Stimulated activated CD4-positive, alpha-beta T cell treated with anti-CD3 and anti-CD28 coated beads, Interleukin-2, amount 100 ng/mL, for 48 hours (primary cell): ENCODE measurements at regions not wholly inside any gene's neighbourhood (a gene's known extent, or its start where the extent isn't known, plus 50 kb on each side); places are given as distances from the start of the nearest gene placed in this dataset.

ENCODE experiments used
- DNase-seq, 2 donors: peaks; one replicate each; pipeline ENCODE4 v3.0.0-alpha.2; 2020

GRCh38 chr1:55334797-55335196 lies 119.6 kb upstream of the USP24 start:
- no peak for DNase-seq

DNA sequence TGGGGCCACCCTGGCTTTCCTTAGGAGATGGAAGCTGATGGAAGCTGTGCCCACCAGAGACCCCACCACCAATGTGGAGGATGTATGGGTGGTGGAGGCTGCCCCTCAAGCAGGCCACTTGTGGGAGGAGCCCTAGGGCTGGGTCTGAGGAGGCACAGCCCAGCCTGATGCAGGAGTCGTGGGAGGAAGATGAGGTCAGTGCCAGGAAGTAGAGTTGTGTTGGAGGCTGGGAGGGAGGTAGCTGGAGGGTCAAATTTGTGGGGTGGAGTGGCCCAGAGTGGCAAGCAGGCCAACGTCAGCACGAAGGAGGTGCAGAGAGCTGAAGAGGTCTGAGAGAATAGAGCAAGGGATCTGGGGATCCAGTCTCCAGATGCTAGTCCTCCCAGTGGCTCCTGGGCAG lies 119.0 kb upstream of the USP24 start:
- DNase-seq = no peak

- DNase-seq = no peak
These were observed 118.3 kb upstream of the USP24 start for GRCh38 chr1:55333461-55333860.

GRCh38 chr1:55331351-55331750 lies 116.2 kb upstream of the USP24 start:
- DNase-seq = no peak

GRCh38 chr1:55329808-55330432 lies 114.8 kb upstream of the USP24 start:
- DNase-seq = no peak

DNA sequence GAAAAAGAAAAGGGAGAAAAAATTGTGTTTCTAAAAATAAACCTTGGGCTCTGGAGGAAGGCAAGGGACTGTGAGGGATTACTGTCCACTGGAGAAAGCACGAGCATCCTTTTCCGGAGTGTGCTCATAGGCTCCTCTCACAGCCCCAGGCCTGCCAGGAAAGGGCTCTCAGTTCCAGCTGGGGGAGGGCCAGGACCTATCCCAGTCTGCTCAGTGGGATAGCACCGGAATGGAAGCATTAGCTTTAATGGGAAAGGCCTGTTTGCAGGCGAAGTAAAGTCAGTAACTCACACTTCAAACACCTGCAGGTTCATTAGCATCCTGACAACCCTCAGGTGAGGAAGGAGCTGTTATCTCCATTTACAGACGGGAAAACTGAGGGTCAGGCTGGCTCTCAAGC lies 113.9 kb upstream of the USP24 start:
- DNase-seq = no peak

- DNase-seq = no peak
These were observed 111.5 kb upstream of the USP24 start for GRCh38 chr1:55326496-55327243.

DNA sequence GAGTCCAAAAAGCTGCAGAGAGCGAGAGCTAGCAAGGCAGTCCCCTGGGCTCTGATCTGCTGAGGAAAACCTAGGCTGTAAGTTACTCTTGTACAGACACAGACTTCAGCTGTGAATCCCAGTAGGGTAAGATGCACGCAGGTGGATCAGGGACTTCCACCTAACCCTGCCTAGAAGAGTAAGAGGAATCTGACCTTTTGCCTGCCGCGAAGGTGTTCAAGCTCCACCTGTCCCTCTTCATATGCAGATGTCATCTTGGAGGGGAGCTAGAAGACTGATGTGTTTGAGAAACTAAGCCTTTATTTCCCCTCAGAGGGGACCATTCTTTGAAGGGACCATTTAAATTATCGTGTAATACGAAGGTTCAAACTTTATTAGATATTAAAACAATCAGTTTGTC lies 108.6 kb upstream of the USP24 start:
- DNase-seq = no peak

DNA sequence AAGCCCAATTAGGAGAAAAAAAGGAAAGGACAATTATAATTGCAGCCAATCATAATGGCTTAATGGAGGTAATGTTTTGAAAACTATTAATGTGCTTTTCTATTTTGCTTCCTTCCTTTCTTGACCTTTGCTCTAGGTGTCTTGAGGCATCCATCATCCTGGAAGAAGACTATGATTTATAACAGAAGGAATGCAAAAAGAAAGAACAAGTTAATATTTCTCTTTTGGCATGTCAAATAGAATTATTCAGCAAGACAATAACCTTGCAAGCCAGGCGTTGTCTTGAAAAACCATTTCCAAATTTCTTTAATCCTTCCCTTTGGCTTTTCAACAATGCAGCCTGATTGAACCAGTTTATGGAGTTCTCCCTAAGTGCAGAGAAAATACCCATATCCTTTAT lies 107.7 kb upstream of the USP24 start:
- no peak for DNase-seq

DNA sequence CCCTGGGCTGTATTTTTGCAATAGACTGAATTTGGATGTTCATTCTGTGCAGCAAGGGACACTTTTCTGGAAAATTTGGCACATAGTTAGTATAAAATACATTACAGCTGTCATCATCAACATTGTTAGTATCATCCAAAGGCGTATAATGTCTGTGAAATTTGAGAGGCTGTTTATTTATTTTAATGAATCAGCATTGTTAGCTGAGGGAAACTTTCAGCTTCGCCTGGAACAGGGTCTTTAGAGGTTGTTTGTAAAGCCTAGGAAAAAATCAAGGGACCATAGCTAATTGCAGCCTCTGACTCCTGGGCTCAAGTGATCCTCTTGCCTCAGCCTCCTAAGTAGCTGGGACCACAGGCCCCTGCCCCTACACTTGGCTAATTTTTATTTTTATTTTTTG lies 106.8 kb upstream of the USP24 start:
- DNase-seq = no peak

- no peak for DNase-seq
These were observed 105.7 kb upstream of the USP24 start for GRCh38 chr1:55320891-55321290.

DNA sequence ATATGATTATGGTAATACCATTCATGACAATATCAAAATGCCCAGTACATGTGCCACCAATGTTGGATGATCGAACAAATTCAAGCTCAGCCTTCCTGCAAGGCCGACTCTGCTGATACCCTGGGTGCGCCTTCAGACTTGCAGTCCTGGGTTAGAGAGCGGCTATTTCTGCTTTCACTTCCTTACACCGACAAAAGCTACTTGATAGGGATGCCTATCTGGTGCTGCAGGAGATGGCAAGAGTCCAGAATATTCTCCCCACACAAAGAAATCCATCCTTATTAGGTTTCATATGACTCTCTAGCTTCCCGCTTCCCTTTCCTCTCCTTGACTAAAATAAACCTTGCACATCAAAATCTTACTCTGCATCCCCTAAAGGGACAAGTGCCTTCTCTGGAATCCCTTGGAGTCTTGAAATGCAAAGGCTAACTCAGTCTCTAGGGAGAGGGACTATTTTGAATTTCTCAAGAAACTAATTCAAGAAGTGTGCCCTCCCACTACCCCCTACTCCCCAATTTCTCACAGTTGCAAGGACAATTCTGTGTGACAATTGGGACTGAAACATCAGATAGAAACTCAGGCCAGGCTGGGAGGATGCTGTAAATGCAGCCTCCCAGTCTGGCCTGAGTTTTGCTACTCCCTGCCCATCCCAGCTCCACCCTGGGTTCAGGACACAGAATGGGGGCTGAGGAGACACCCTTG lies 103.1 kb upstream of the USP24 start:
- no peak for DNase-seq

- DNase-seq = no peak
These were observed 102.5 kb upstream of the USP24 start for GRCh38 chr1:55317673-55318072.

DNA sequence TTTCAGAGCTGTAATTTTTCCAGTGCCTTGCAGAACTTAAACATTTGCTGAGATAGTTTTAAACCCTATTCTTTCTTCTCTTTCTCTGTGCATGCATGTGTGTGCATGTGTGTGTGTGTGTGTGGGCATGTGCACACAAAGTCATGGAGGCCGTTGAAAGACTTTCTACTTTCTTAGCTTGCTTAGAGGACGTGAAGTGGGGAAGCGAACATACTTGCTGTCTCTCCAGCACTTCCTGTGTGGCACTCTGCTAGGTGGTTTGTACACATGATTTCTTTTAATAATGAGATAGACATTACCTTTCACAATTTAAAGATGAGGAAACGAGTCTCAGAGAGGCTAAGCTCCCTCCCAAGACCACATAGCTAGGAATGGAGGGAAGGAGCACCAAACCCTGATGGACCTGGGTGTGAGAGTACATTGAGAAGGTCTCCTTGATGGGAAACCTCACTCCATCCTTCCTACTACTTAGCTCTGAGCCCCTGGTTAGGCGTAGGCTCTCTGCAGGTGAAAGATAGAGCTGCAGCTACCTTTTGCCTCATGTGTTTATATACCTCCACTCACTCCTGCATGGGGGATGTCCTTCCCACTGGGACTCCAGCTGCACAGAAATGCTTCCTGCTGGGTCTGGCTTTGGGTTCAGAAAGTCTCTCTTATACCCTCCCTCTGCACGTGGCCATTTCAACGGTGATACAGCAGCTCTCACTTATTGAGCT lies 101.9 kb upstream of the USP24 start:
- no peak for DNase-seq

DNA sequence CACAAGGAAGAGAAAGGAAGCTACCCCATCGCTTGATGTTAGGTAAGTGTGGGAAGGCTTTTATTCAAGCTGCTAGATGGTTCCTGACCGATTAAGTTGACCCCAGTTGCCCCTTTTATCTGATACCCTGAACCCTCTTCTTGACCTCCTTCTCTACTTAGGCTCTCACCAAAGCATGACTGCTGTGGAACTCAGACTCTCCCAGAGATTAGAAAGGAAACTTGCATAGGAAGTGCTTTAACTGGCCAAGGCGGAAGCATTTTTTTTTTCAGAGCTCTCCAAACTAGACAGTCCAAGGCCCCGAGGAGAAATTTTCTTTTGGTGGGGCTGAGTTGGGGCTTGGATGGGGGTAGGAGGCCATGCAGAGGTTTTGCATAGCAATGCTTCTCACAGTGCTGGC lies 101.3 kb upstream of the USP24 start:
- no peak for DNase-seq

DNA sequence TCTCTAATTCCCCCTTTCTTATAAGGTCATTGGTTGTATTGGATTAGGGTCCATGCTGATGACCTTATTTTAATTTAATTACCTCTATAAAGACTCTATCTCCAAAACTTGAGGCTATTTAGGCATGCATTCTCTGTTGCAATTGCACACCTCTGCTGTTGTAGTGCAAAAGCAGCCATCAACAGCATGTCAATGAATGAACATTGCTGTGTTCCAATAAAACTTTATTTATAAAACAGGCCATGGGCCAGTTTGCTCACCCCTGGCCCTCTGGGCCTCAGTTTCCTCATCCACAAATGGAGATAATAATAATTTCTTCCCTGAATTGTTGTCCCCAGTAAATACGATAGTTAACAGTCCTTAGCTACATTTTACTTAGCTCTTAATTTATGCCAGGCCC lies 100.4 kb upstream of the USP24 start:
- no peak for DNase-seq

DNA sequence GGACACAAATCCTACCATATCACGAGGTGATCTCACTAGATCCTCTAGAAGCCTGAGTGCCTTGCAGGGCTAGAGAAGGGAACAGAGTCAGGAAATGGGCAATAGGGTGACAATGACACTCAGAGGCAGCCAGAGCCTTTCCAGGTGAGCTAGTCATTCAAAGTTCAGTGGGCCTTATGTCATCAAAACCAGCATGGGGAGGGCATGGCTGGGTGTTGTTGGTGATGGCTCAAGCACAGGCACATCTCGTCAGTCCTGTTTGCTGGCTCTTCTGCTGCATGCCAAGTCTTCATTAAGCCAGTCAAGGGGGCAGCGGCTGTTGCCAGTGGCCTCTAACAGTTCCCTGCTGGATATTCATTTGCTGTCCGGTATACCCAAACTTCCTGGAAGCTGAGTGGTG lies 99.6 kb upstream of the USP24 start:
- DNase-seq = no peak

DNA sequence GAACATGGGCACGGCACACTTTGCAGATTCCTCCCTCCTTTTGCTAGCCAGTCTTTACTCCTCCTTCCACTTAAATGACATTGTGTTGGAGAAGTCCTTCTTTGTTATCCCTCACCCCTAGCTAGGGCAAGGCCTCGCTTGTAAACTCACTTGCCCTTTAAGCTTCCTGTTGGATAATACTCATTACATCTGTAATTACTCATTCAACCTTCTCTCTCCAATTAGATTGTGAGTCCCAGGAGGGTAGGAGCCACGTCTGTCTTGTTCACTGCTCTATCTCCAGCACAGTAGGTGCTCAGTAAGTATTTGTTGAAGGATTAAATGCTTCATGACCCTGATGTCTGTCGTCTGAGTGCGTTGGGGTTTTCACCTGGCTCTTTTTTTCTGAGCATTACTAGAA lies 98.7 kb upstream of the USP24 start:
- DNase-seq = no peak

- no peak for DNase-seq
These were observed 96.8 kb upstream of the USP24 start for GRCh38 chr1:55311979-55312378.

DNA sequence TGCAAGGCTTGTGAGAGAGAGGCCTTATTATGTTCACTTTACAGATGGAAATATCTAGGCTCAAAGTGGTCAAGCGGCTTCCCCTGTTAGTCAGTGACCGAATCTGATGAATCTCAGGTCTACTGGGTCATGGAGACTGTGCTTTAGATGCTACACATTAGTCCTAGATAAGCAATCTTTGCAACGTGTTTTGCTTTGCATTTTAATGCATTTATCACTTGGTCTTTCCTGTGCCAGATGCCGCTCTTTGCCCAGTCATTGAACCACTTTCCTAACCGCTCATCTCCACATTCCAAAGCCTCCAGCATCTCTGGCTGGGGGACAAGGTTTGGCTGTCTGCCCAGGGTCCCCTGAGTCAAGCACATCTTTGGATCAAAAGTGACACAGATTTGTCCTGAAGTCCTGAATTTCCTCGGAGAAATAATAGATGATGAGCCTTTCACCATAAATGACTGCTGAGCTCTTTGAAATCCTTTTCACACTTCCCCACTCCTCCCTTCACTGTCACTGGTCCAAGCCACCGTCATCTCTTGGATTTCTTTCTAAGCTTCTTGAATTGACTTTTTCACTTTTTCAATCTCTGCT lies 96.0 kb upstream of the USP24 start:
- DNase-seq = no peak

GRCh38 chr1:55310505-55310971 lies 95.4 kb upstream of the USP24 start:
- no peak for DNase-seq

DNA sequence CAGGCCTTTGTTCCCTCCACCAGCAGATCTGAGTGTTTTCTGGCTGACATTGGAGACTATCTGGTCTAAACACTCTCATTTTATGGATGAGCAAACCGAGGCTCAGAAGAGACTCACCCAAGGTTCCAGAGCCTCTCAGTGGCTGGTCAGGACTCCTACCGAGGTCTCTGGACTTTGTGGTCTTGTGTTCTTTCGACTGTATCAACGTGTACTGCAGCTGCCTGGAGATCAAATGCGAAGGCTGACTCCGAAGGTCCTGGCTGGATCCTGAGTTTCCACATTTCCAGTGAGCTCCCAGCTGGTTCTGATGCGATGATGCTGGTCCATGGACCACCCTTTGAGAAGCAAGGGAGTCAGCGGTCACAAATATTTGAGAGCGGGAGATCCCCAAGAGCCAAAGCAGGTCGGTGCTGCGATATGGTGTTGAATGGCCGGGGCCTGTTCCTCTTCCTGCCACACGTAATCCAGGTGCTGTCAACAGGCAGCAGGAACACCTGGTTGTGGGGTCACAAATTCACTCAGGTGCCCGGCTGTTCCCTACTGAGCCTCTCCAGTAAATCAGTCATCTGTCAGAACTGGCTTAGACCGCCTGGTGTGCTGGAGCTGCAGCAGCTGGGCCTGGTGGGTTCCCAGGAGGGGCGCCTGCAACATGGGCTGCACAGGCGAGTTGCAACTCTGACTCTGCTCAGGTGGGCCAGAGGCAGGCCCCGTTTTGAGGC lies 94.8 kb upstream of the USP24 start:
- no peak for DNase-seq
